GM21528 (cell line): ENCODE measurements at regions not wholly inside any gene's neighbourhood (a gene's known extent, or its start where the extent isn't known, plus 50 kb on each side); places are given as distances from the start of the nearest gene placed in this dataset.
"Not testable (repeated sequence)": the region's sequence is repeated elsewhere in the genome, so short reads cannot be mapped to it uniquely, and the experiment has no call there.

ENCODE experiments used
- ATAC-seq: cut with Tn5 transposase; IDR thresholded peaks from one replicate; pipeline ENCODE4 v1.9.1; 2021; ENCODE audit warnings: mild to moderate bottlenecking, moderate library complexity; ENCODE audit not compliant: unreplicated experiment, low FRiP score

GRCh38 chr9:708182-708550 lies 133.3 kb upstream of the DMRT1 start:
- no peak for ATAC-seq

DNA sequence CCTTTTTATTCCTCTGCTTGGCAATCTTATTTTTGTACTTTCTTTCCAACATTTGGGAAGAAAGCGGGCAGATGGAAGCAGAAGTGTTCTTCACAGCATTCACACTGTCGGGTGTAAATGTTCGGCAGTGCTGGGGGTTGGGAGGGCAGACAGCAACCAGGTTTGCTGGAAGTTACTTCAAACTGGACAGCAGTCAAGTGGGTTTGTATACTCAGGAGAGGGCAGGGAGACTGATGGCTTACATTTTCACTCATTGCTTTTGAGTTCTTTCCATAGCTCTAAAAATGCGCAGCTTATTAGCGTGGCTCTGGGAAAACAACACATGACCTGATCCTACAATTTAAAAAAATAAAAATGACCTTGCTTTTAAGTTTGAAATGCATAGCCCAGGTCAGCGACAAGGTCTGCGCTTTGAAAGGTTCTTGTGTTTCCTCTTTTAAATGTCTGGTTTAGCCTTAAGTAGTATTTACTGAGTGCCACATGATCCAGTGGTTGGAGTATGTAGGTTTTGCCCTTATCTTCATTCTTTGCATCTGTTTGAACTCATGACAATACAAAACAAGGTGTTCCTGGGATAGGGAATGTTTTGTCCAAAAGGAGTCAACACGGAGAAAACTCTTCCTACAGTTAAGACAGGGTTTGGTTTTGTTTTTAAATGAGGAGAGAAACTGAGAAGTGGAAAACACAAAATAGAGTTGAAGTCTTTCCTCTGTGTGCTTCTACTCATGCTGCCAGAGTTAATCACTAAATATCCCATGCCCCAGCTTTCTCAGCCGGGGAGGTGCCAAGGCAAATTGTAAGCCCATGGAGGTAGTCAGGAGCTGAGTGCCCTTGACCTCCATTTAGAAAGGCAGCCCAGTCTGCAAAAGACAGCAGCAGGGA lies 132.7 kb upstream of the DMRT1 start:
- ATAC-seq, result no peak

- no peak for ATAC-seq
These were observed 130.3 kb upstream of the DMRT1 start for GRCh38 chr9:710951-711745.

DNA sequence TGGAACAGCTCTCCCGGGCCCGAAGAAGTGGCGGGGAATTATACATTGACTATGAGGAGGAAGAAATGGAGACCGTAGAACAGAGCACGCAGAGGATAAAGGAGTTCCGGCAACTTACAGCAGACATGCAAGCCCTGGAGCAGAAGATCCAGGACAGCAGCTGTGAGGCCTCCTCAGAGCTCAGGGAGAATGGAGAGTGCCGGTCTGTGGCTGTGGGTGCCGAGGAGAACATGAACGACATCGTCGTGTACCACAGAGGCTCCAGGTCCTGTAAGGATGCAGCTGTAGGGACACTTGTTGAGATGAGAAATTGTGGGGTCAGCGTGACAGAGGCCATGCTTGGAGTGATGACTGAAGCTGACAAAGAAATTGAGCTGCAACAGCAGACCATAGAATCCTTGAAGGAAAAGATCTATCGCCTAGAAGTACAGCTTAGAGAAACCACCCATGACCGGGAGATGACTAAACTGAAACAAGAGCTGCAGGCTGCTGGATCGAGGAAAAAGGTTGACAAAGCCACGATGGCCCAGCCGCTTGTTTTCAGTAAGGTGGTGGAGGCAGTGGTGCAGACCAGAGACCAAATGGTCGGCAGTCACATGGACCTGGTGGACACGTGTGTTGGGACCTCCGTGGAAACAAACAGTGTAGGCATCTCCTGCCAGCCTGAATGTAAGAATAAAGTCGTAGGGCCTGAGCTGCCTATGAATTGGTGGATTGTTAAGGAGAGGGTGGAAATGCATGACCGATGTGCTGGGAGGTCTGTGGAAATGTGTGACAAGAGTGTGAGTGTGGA lies 129.5 kb upstream of the DMRT1 start:
- no peak for ATAC-seq

- ATAC-seq, result no peak
These were observed 128.9 kb upstream of the DMRT1 start for GRCh38 chr9:712643-713042.

DNA sequence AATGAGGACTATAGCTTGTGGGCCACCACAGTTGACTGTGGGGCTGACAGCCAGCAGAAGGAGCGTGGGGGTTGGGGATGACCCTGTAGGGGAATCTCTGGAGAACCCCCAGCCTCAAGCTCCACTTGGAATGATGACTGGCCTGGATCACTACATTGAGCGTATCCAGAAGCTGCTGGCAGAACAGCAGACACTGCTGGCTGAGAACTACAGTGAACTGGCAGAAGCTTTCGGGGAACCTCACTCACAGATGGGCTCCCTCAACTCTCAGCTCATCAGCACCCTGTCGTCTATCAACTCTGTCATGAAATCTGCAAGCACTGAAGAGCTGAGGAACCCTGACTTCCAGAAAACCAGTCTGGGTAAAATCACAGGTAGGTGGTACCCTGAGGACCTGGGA lies 128.4 kb upstream of the DMRT1 start:
- ATAC-seq, result no peak

DNA sequence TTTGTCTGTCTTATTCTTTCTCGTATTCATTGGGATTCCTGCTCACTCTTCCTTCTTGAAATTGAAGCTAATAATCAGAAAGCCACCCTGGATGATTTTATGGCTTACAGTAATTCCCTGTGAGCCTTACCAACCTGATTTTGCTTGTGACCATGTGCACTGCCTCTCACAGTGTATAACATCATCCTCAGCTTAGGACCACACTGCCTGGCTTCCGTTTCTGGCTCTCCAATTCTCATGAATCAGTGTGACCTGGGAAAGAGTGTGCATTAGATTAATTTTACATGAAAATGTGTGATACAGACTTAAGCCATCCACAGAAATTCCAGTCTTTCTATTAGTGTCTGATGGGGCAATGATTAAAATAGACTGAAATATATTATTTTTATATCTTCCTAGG lies 126.8 kb upstream of the DMRT1 start:
- no peak for ATAC-seq

DNA sequence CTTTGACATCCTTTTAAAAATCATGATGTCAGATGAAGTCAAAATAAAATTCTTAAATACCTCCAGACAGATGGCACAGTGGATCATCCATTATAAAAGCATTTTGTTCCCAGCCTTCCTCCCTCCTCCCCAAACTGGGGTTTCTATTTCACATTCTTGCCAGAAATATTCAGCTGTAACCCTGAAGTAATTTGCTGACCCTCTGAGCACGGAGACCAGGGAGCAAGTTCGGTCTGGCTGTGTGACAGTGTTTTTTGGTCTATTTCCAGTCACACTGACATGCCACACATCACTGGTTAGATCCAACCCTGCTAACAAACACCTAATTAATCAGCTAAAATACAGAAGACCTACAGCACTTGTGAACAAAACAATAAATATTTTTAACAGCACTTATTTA lies 126.2 kb upstream of the DMRT1 start:
- ATAC-seq, result no peak

DNA sequence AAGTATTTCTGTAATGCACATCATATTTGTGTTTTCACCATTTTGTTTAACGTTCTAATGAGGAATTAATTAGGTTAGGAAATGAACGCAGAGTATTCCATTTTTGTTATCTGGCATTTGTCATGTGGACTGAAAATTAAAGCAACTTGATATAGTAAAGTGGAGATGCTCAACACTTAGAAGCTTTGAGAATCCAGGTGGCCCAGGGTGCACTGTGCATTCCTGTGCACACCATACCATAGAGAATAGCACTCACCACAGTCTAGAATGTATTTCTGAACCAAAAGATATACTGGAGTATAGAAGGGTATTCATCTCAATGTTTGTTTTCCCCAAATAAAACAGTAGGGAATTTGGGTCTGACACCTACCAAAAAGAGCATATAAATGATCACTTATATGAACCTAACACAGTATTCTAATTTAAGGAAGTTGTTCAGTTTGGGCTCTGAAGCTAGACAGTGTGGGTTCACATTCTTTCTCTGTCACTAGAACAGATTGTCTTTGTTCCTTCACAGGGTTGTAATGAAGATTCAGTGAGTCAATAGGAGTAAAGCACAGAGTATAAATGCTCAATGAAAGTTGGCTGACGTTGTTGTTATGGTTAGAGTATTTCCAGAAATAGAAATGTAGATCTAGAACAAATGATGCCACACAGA lies 125.6 kb upstream of the DMRT1 start:
- ATAC-seq, result no peak

GRCh38 chr9:717722-718121 lies 123.8 kb upstream of the DMRT1 start:
- no peak for ATAC-seq

GRCh38 chr9:720239-720881 lies 121.1 kb upstream of the DMRT1 start:
- ATAC-seq, result no peak

DNA sequence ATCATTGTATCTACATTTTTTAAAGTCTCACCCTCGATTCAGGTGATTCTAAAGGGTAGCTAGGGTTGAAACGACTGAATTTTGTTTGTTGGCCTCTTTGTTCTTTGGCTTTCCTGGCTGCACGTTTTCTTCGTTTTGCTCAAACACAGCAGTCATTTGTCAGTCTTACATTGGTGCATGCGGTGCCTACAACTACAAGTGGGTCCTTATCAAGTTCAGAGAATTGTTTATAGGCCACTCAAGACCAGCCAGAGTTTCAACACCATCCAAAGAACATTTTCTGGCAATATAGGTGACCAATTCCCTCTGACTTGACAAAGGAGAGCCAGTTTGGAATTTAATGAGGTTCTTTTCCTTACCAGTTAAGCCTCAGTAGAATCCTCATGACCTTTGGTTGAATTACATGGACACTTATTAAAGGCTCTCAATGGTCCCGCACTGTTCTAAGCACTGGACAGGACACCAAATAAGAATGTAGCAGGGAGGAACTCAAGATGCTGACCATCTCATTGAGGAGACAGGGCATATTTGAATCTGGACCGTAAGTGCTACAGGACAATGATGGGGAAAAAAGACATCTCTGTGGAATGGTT lies 119.0 kb upstream of the DMRT1 start:
- ATAC-seq, result no peak

DNA sequence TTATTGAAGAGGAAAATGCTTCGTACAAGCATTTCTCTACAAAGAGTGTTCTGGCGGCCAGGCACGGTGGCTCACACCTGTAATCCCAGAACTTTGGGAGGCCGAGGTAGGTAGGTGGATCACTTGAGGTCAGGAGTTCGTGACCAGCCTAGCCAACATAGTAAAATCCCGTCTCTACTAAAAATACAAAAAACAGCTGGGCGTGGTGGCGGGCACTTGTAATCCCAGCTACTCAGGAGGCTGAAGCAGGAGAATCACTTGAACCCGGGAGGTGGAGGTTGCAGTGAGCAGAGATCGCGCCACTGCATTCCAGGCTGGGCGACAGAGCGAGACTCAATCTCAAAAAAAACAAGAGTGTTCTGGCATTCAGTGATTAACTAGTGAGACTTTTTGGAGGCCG lies 117.0 kb upstream of the DMRT1 start:
- not testable (repeated sequence) for ATAC-seq

- ATAC-seq, result no peak
These were observed 115.5 kb upstream of the DMRT1 start for GRCh38 chr9:726005-726404.

- ATAC-seq, result no peak
These were observed 113.7 kb upstream of the DMRT1 start for GRCh38 chr9:727767-728166.

- ATAC-seq, result no peak
These were observed 113.0 kb upstream of the DMRT1 start for GRCh38 chr9:728535-728934.

DNA sequence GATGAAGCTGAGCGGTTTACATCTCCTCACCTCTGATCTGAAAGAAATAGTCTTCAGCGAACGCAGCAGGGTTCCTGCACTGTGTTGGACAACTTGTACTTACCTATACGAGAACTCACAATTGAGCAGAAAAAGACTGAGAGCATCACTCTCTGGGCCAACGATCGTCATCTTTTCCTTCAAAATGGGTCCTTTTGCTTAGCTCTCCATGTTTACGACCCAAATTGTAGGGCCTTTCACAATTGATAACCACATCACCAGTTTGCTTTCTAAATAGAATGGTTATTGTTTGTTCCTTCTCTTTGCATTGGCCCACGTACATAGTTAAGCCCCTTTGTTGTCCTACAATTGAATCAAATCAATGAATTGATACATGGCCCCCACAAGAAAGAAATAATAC lies 110.0 kb upstream of the DMRT1 start:
- ATAC-seq, result no peak

DNA sequence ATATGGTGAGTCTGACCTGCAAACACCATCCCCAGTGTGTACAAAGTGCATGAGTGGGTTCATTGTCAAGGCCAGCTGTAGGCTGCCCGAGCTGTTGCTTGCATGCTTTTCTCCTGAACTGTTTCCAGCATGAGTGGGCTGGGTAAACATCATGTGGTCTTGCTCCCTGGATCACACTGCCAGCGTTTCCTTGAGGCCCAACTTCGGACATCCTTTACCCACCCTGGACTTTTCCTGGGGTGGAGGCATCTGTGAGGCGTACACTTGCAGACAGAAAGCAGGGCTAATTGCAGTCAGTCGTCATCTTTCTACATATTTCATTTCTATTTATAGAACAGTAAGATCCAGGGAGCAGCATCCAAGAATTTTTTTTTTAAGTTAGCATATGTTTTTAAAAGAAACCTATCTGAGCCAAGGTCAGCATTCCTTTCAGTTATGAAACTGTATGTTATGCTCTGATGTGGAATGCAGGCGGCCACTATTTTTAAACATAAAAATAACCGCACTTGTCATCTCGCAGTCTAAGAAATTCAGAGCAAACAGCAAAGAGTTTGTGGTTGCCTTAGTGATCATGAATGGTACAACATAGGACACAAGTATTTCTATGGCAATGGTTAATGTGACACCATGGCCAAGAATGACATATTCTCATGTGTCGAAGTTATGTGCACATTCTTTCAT lies 106.5 kb upstream of the DMRT1 start:
- no peak for ATAC-seq
